Natural killer cell (primary cell): ENCODE measurements at regions not wholly inside any gene's neighbourhood (a gene's known extent, or its start where the extent isn't known, plus 50 kb on each side); places are given as distances from the start of the nearest gene placed in this dataset.

Experiments
- ATAC-seq, 3 donors: fragments of 150-1000 bp in 2 of 3; fragments of 200-7000 bp in 1 of 3; cut with Tn5 transposase; 1 replicate in 1 of 3; 2 replicates in 2 of 3; pipeline ENCODE4 v1.10.0; 2021; ENCODE audit warnings: mild to moderate bottlenecking in 2 of 3, moderate library complexity in 2 of 3
- DNase-seq, 2 donors: peaks; one replicate each; pipeline versions ENCODE4 v3.0.0 to v3.0.0-alpha.2; 2013 to 2021; ENCODE audit warnings: mixed read lengths in 1 of 2
- H3K27ac ChIP-seq: one replicate; pipeline ENCODE4 v1.5.1; 2013; ENCODE audit warnings: mild to moderate bottlenecking, low read length
- H3K27me3 ChIP-seq: one replicate; pipeline ENCODE4 v1.6.1; 2013; ENCODE audit warnings: low read length; ENCODE audit not compliant: control insufficient read depth, insufficient read depth
- H3K36me3 ChIP-seq: one replicate; pipeline ENCODE4 v1.6.1; 2013; ENCODE audit warnings: low read length; ENCODE audit not compliant: control insufficient read depth, insufficient read depth
- H3K4me1 ChIP-seq: one replicate; pipeline ENCODE4 v1.6.1; 2013; ENCODE audit warnings: low read length; ENCODE audit not compliant: control insufficient read depth, insufficient read depth
- H3K4me3 ChIP-seq: one replicate; pipeline ENCODE4 v1.5.1; 2013; ENCODE audit warnings: low read length
- H3K9me3 ChIP-seq: one replicate; pipeline ENCODE4 v1.6.1; 2013; ENCODE audit warnings: low read length; ENCODE audit not compliant: control insufficient read depth, insufficient read depth
- H3K27ac Mint-ChIP-seq, 2 donors: one replicate each; pipeline ENCODE4 v1.8.0; 2022; ENCODE audit warnings: mild to moderate bottlenecking in 2 of 2, mixed read lengths in 2 of 2, moderate library complexity in 1 of 2
- H3K27me3 Mint-ChIP-seq, 2 donors: one replicate each; pipeline ENCODE4 v1.8.0; 2022; ENCODE audit warnings: low read depth in 2 of 2, mixed read lengths in 2 of 2
- H3K36me3 Mint-ChIP-seq: one replicate; pipeline ENCODE4 v1.8.0; 2022; ENCODE audit warnings: mixed read lengths
- H3K4me1 Mint-ChIP-seq, 2 donors: one replicate each; pipeline ENCODE4 v1.8.0; 2022; ENCODE audit warnings: mixed read lengths in 2 of 2
- H3K4me3 Mint-ChIP-seq: one replicate; pipeline ENCODE4 v1.8.0; 2022; ENCODE audit warnings: mild to moderate bottlenecking, moderate library complexity, mixed read lengths
- H3K9me3 Mint-ChIP-seq, 2 donors: one replicate each; pipeline ENCODE4 v1.8.0; 2022; ENCODE audit warnings: mixed read lengths in 2 of 2
- WGBS: methylation state at CpG from one replicate; pipeline ENCODE4 v1.1.7; 2013; ENCODE audit warnings: missing lambda C conversion rate; ENCODE audit not compliant: insufficient coverage; 5-methylcytosine and 5-hydroxymethylcytosine counted together
- intact Hi-C: fragments of 100-400 bp; cut with micrococcal nuclease; formaldehyde crosslinking; loops from one replicate; pipeline ENCODE4 v1.14.2; 2022
- TF ChIP-seq, protein P1 (sequence below): fragments of 200-600 bp; IDR thresholded peaks from one replicate; pipeline ENCODE4 v1.8.0; 2022; ENCODE audit warnings: antibody characterized with exemption

DNA sequence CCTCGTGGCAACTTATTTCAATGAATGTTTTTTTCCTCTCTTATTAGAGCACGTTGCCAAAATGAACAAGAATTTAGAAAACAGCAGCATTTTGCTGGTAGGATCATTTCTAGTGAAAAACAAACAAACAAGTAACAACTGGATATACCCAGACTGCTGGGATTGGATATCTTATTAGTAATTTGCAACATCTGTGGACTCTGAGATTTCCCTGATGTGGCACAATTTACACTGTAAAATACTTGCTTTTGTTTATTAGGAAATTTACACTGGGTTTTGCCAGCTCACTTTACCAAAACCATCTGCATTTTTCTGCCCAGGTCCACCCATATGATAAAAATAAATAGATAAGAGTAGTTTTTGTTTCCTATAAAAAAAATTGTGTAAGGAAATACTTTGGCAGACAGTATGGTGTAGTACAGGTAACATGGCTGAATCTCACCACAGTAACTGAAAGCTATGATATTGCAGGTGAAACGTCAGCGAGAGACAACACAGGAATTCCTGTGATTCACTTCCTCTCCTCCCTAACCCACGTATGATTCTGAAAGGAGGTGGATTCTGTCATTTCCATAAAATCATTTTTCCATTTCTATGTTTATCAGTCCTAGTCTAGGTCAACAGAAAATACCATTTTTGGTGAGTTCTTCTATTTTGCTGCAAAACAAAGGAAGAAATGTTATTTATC lies 176.2 kb upstream of the NOVA1 start:
- Mint-ChIP-seq H3K4me1 (no peaks in the 10 kb centered on the region), H3K27ac (no peak overlapping the region), H3K4me3 (no peak overlapping the region), H3K9me3 (peaks cover 8 to 21% of the 10 kb centered on the region in 2 donors), H3K36me3 (no peaks in the 10 kb centered on the region), H3K27me3 (no peaks in the 10 kb centered on the region)
- H3K4me1 ChIP-seq = no peaks in the 10 kb centered on the region
- ATAC-seq = no peak
- TF ChIP-seq, protein P1, sequence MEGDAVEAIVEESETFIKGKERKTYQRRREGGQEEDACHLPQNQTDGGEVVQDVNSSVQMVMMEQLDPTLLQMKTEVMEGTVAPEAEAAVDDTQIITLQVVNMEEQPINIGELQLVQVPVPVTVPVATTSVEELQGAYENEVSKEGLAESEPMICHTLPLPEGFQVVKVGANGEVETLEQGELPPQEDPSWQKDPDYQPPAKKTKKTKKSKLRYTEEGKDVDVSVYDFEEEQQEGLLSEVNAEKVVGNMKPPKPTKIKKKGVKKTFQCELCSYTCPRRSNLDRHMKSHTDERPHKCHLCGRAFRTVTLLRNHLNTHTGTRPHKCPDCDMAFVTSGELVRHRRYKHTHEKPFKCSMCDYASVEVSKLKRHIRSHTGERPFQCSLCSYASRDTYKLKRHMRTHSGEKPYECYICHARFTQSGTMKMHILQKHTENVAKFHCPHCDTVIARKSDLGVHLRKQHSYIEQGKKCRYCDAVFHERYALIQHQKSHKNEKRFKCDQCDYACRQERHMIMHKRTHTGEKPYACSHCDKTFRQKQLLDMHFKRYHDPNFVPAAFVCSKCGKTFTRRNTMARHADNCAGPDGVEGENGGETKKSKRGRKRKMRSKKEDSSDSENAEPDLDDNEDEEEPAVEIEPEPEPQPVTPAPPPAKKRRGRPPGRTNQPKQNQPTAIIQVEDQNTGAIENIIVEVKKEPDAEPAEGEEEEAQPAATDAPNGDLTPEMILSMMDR = no peak
- no peak overlapping the region for H3K27ac ChIP-seq
- H3K9me3 ChIP-seq = no peaks in the 10 kb centered on the region
- intact Hi-C loops = no loop called here
- 66% methylated on average over 3 of the region's 5 CpGs for WGBS
- no peaks in the 10 kb centered on the region for H3K36me3 ChIP-seq
- H3K4me3 ChIP-seq = no peak overlapping the region
- H3K27me3 ChIP-seq = no peaks in the 10 kb centered on the region
- no peak for DNase-seq

DNA sequence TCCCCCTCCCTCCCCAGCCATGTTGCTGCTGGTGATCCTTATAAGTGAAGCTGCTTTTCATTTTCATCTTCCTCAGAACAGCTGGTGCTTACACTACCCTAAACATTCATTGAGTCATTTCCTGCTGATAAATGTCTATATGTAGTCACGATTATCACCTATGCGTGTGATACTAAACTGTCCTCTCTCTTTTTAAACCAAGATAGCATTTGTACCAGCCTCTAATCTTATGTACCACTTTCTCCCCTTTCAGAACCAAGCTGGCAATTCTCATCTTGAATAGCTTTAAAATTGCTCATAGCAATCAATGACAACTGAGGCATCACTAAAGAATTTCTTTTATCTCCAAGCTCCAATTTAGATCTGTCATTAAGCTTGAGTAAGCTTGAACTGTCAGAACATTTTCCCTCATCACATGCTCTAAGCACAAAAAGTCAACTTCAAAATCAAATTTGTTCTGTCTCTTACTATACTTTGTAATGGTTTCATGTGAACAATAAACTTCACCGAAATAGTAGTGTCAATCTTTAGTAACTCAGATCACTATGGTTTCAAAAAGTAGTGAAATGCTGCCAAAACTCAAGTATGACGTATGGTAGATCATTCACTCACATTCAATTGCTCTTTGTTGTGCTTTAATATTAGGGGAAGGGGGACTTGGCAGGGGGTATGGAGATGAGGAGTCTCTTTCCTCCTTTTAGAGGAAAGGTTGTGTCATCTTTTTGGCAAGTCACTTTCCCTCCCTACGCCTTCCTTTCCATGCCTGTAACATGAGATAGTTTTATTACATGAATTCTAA lies 178.1 kb upstream of the NOVA1 start:
- Mint-ChIP-seq H3K27ac (no peak overlapping the region), H3K4me1 (no peaks in the 10 kb centered on the region), H3K36me3 (no peaks in the 10 kb centered on the region), H3K4me3 (no peak overlapping the region), H3K27me3 (no peaks in the 10 kb centered on the region), H3K9me3 (peaks cover 8 to 17% of the 10 kb centered on the region in 2 donors)
- Histone ChIP-seq H3K9me3 (no peaks in the 10 kb centered on the region), H3K4me3 (no peak overlapping the region), H3K4me1 (no peaks in the 10 kb centered on the region), H3K36me3 (no peaks in the 10 kb centered on the region), H3K27me3 (no peaks in the 10 kb centered on the region), H3K27ac (no peak overlapping the region)
- DNase-seq (no peak), ATAC-seq (no peak)
- intact Hi-C loops = no loop called here
- WGBS = 90% methylated on average over 2 of the region's 5 CpGs
- TF ChIP-seq, protein P1 = no peak

DNA sequence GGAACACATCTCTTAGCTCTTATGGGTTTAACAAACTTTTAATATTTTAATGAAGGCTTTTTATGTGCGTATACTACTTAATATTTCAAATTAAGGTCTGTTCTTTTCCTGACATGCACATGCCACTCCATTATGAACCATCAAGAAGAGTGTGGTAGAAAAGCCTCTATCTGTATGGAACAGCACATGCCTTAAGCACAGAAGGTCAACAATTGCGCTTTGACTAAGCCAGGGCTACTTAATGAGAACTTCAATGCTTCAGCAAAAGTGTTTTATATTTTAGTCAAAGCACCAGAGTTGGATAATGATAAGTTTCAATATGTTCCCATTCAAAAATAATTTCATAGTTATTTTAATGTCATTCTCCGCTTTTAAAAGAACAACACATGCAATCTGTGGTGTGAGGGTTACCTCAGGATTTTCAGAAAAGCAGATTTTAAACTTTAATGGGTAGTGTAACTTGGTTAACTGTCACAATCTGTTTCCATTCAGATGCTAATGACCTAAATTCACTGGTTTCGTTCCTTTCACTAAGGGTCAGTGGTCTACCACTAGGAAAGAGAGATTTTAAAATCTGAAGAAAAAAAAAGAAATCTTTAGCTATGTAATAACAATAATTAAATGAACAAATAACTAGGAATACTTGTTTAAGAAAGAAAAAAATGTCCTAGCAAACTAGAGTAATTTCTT lies 193.4 kb upstream of the NOVA1 start:
- Mint-ChIP-seq H3K9me3 (peaks cover 14 to 21% of the 10 kb centered on the region in 2 donors), H3K27me3 (no peaks in the 10 kb centered on the region), H3K27ac (no peak overlapping the region), H3K4me1 (no peaks in the 10 kb centered on the region), H3K4me3 (no peak overlapping the region), H3K36me3 (no peaks in the 10 kb centered on the region)
- no peaks in the 10 kb centered on the region for H3K4me1 ChIP-seq
- H3K9me3 ChIP-seq = no peaks in the 10 kb centered on the region
- intact Hi-C loops = no loop called here
- no peak overlapping the region for H3K27ac ChIP-seq
- no peak for ATAC-seq
- H3K27me3 ChIP-seq = no peaks in the 10 kb centered on the region
- DNase-seq = no peak
- no peak overlapping the region for H3K4me3 ChIP-seq
- TF ChIP-seq, protein P1 = no peak
- H3K36me3 ChIP-seq = no peaks in the 10 kb centered on the region
- WGBS = 100% methylated on average over 1 of the region's 4 CpGs
